Activated CD8-positive, alpha-beta memory T cell treated with anti-CD3 and anti-CD28 coated beads for 24 hours (primary cell): ENCODE measurements at regions not wholly inside any gene's neighbourhood (a gene's known extent, or its start where the extent isn't known, plus 50 kb on each side); places are given as distances from the start of the nearest gene placed in this dataset.
A peak's percentile ranks its signal among the peaks of the same experiment; 100 is the strongest.
"Not testable (repeated sequence)": the region's sequence is repeated elsewhere in the genome, so short reads cannot be mapped to it uniquely, and the experiment has no call there.

Experiments
- DNase-seq: peaks from one replicate; pipeline ENCODE4 v3.0.0-alpha.2; 2020

DNA sequence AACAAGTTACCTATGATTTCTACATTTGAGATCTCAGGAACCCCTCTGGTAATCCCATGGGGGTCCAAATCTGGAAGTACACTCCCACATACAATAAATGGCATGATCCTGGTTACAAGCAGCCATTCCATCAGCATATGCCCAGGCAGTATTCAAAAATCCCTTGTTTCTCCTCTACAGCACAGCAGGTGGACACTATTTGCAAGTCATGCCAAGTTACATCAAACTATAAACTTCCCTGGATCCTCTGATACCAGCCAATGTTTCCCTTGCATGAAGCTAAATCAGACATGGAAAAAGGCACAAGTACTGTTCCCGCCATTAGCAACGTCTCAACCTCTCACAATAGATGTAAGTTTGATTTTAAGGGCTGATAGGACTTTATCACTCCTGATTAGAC lies 134.5 kb upstream of the PRSS16 start:
- DNase-seq: no peak

DNA sequence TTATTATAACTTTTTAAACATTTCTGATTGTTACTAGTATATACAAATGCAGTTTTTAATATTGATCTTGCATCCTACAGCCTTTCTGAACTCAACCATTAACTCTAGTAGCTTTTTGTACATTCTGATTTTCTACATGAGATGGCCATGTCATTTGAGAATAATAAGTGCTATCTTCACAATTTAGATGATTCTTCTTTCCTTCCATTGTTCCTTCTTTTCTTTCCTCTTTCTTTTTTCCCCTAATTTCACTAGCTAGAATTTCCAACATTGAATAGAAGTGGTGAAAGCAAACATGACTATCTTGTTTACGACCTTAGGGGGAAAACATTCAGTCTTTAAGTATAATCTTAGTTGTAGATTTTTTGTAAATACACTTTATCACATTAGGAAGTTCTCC lies 128.2 kb upstream of the PRSS16 start:
- DNase-seq: no peak

DNA sequence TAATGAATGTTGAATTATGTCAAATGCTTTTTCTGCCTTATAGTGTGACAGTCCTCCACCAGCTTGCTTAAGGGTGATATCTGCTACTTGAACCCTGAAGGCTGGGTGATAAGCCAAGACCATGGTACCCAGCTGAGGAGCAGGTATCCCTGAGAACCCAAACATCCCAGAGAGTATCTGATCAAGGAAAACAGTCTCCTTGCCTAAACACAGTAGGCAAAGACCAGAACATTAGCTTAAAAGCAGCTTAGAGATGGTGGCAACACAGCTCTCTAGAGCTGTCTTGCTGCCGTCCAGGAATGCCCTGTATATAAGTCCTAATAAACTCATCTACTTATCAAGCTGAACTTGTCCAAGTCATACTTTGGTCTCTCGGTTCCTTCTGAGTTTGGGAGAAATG lies 127.7 kb upstream of the PRSS16 start:
- no peak for DNase-seq

DNA sequence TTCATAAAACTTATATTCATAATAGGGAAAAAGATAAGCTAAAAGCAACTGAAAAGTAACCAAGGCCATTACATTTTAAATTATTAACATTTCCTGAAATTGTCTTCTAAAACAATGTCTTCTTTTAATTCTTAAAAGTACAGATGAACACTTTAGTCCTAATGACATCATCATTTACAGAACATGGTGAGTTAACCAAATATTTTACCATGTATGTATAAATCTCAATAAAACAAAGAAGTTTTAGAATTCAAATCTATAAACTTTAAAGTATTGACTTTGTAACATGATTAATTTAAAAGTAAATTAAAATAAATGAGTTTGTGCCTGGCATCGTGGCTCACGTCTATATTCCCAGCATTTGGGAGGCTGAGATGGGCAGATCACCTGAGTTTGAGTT lies 125.9 kb upstream of the PRSS16 start:
- no peak for DNase-seq

DNA sequence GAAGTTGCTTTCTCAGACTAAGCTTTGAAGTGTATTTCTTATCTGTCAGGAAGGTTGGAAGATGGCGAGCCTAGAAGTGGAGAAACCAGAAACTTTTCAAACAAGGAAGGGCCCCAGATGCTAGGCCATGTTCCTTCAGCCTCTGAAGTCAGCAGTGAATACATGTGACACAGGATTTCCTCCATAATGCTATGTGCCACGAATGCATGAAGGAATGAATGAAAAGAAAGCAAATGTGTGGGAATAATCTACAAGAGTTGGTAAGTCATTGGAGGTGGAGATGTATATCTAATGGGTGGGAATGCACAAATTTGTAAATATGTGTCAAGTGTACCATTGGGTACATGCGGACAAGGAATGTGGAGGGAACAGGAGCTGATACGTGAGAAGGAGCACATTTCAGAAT lies 123.2 kb upstream of the PRSS16 start:
- no peak for DNase-seq

DNA sequence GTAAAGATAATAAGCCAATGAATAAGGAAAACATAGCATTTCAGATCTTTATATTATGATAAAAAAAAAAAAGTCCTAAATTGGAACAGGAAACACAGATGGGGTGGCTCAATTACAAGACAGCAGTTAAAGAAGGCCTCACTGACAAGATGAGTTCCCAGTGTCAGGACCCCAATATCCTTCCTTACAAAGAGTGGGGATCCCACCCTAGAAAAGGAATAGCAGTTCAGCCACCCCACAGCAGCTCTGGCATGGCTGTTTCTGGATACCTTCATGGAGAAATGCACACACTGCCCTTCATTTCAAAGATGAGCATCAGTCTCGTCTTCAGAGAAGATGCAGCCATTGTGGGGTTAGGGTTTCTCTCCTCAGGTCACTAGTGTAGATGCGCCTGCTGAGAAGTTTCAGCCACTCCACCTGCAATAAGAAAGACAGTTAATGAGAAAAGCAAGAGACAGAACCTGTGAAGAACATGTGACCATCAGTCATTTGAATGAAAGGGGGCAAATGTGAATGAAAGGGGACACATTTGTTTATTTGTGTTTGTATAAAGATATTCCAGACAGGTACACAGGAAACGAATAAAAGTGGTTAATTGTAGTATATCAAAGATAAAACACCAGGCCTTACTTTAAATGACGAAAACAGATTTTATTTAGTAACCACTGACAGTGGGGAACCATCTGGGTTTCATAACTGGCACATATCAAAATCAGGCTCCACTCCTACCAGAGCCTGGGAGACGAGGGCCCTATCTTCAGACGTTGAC lies 121.3 kb upstream of the PRSS16 start:
- no peak for DNase-seq

DNA sequence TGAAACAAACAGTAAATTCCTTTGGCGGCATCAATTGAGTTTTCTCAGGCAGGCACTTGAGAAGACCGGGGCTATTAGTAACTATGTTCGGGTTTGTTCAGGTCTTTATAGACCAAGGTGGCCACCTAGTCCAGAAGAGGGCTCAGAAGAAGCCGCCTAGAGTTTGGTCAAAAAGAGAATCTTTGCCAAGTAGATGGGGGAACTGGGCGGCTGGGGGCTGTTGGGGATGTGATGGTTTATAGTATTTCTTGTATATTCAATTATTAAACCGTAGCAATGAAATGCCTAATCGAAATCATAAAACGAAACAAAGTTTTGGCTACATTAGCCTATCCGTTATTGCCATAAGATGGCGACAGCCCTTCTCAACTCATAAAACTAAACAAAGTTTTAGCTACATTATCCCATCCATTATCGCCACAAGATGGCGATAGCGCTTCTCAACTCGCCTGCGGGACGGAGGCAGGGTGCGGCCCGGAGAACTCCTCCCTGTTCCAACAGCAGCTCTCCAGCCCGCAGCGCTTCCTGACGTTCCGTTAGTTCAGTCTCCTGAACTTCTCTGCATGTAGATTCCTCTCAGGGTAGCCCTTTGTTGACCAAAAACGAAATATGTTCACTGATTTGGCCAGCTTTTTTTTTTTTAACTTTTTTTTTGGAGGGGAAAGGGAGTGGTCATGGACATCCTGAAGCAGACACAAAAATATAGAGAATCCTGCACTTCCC lies 120.5 kb upstream of the PRSS16 start:
- peak; percentile 88 for DNase-seq

DNA sequence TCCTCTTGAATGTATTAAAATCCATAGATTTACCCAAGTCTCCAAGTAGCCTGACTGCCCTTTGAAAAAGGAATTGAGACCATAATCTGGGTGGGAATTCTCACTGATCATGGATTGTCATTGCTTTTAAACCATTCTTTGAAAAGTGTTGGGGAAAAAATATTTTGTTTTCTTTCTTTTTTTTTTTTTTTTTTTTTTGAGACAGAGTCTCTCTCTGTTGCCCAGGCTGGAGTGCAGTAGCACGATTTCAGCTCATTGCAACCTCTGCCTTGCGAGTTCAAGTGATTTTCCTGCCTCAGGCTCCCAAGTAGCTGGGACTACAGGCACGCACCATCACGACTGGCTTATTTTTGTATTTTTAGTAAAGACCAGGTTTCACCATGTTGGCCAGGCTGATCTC lies 119.6 kb upstream of the PRSS16 start:
- not testable (repeated sequence) for DNase-seq

DNA sequence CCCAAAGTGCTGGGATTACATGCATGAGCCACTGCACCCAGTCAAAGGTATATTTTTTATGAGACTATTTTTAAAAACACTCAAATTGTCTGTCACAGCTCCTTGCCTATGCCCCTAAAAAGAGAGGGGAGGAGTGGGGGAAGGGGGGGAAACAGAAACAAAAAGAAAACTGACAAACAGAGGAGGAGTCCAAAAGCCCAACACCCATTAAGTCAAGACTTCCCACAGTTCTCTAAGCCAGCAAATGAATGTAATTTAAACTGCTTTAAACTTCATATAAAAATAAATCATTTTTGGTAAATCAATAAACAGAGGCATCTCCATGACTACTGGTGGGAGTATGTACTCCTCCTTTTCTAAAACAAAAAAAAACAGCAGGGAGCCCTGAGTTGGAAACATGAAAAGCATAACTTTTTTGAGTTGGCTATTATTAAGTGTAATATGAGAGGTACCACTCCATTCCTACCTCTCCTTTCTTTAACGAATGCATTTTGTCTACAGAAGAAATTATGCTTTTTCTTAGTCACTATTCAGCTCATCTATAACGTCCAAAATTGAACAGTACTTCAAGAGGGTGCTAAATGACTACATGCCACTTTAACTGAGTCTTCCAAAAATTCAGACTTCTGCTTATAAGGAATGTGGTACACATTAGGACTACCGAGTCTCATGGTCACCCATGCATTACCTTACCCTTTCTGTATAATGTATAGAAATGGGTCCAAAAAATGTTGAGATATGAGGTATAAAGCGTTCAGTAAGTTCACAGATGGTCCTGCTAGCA lies 119.0 kb upstream of the PRSS16 start:
- DNase-seq: no peak

DNA sequence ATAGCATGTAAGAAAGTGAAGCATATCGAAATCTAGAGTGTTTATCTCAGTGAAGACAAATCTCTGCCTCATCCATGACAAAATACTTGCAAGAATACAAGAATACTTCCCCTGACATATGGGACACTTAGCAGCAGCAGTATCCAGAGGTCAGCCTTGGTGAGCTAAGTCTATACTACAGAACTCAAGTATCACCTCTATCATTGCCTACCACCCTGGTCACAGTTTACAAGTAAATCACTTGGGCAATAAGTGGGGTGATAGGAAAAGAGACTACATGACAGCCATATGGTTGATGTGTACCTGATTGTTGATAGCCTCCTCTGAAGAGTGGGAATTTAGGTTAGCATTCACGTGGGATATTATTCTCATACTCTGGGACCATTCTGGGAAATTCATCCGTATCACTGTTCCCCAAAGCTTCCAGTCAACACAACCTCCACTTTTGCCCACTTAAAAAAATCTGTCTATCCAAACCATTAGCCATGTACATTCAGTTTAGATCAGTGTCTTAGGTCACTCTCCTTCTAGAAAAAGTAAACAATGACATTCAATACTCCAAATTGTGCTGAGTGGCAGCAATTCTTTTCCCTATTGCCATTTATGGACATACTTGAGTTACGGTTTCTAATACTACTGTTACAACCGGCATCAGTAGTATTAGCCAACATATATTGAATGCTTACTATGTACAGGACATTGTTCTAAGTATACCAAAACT lies 118.2 kb upstream of the PRSS16 start:
- DNase-seq: no peak

DNA sequence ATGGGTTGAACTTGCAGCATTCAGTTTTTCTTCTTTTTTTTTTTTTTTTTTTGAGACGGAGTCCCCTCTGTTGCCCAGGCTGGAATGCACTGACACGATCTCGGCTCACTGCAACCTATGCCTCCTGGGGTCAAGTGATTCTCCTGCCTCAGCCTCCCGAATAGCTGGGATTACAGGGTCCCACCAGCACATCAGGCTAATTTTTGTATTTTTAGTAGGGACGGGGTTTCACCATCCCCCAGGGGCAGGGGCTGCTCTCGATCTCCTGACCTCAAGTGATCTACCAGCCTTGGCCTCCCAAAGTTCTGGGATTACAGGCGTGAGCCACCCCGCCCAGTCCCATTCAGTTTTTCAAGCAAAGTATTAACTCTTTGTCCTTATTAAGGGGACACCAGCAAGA lies 117.6 kb upstream of the PRSS16 start:
- DNase-seq: no peak

DNA sequence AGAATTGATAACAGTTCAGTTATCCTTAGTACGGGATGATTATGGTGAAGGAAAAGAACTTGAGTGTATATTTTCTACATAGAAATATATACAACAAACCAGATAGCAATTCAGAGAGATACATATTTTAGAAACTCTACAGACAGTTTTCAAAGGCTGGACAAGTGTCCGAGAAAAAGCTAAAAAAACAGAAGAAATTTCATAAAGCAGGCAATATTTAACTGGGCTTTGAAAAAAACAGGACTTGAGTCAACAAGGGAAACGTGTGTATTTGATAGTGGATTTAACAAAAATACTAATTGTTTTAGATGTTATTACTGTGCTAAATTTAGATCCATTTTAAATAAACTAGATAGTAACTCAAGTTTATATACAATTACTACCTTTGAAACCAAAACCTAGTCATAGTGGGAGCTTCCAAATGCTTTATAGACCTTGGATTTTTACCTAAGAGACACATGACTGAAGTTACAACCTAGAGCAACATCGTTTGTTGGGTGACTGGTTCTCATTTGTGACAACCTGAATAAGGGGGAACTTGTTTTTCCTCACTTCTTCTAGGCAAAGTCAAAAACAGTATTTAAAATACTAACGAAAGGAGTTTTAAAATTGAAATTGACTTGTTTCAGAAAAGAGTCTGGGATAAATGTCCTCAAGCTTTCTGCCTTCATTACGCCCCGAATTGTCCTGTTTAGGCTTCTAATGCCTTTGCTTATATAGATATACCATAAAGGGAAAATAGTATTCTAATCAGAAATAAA lies 116.7 kb upstream of the PRSS16 start:
- no peak for DNase-seq

DNA sequence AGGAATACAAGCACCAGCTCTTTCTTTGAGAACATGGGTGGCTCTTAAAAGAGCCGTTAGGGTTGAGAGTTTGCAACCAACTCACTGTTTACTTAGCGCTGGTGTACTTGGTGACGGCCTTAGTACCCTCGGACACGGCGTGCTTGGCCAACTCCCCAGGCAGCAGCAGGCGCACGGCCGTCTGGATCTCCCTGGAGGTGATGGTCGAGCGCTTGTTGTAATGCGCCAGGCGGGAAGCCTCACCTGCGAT lies 115.3 kb upstream of the PRSS16 start:
- not testable (repeated sequence) for DNase-seq

DNA sequence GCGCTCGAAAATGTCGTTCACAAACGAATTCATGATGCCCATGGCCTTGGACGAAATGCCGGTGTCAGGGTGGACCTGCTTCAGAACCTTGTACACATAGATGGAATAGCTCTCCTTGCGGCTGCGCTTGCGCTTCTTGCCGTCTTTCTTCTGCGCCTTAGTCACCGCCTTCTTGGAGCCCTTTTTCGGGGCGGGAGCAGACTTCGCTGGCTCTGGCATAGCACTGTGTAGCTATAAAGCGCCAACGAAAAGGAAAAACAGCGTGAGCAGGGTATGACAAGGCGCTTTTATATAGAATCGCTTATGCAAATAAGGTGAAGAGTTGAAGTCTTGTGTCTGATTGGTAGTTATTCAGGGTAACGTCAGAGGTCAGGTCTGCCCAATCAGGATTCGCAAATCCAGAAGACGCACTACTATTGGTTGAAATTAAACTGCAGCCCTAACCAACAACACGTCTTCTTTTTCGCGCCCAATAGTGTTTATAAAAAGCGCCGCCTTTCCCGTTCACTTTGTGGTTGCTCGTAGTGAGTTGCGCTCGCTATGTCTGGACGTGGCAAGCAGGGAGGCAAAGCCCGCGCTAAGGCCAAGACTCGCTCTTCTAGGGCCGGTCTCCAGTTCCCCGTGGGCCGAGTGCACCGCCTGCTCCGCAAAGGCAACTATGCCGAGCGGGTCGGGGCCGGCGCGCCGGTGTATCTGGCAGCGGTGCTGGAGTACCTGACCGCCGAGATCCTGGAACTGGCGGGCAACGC lies 114.8 kb upstream of the PRSS16 start:
- peak; percentile 92 for DNase-seq

DNA sequence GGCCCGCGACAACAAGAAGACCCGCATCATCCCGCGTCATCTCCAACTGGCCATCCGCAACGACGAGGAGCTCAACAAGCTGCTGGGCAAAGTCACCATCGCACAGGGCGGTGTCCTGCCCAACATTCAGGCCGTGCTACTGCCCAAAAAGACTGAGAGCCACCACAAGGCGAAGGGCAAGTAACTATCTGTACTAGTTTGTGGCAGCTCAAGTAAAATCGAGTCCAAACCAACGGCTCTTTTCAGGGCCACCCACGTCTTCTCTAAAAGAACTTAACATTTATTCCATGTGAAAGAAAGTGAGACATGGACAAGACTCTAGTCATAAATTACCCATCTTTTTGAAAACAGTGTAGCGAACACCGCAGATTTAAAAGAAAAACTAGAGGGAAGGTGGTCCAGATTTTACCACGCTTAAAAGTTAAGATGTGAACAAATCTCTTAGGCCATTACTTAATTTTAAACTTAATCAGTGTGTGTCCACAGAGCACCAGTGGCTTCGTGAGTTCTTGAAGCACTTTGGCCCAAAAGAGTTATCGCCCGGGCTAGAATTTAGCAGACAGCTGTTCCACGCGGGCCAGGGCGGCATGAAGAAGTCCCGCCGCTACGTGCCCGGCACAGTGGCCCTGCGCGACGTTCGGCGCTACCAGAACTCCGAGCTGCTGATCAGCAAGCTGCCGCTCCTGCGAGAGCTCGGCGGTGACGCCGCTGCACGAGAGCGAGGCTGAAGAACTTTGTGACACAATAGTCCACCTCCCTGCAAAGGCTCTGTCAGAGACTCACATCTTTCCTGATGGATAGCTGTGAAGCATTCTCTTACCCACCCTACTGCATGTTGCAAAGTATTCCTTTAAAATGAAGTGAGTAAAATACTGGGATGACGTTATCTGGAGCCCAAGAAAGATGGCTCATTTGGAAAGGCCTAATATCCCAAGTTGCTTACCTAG lies 113.9 kb upstream of the PRSS16 start:
- DNase-seq: peak; percentile 84

DNA sequence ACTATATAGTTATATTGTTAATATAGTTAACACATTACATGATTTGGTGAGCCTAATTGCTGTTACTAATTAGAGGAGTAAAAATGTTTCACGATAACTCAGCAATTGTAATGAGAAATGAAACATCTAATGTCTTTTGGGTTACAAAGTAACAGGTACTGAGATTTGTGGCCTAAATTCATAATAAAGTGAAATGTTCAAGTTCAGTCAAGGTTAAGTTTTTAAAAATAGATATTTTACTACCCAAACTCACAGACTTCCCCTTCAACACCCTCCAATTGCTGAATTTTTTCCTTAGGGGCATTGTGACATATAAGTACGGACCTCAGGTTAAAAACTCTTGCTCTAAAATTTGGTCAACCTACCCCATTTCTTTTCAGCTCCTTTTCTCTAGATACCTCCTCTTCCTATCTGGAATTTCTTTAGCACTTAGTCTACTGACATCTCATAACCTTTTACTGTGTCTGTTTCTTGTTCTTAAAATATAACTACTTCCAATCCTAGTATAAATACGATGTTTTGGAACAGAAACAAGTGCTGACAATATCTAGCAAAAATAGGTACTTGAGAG lies 112.3 kb upstream of the PRSS16 start:
- no peak for DNase-seq

DNA sequence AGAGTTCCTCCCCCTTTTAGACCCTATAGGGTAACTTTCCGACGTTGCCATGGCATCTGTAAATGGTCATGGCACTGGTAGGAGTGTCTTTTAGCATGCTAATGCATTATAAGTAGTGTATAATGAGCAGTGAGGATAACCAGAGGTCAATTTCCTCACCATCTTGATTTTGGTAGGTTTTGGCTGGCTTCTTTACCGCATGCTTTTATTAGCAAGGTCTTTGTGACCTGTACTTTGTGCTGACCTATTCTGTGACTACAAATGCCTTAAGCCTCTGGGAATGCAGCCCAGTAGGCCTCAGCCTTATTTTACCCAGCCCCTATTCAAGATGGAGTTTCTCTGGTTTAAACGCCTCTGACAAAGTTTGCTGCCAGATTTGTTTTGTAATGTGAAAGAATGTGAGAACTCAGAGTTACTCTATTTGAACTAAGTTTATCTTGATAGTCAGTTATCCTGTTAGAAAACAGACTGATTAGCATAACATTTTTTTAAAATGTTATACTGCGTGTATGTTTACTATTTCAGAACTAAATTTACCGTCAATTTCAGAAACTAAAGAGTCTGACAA lies 111.3 kb upstream of the PRSS16 start:
- DNase-seq: no peak

DNA sequence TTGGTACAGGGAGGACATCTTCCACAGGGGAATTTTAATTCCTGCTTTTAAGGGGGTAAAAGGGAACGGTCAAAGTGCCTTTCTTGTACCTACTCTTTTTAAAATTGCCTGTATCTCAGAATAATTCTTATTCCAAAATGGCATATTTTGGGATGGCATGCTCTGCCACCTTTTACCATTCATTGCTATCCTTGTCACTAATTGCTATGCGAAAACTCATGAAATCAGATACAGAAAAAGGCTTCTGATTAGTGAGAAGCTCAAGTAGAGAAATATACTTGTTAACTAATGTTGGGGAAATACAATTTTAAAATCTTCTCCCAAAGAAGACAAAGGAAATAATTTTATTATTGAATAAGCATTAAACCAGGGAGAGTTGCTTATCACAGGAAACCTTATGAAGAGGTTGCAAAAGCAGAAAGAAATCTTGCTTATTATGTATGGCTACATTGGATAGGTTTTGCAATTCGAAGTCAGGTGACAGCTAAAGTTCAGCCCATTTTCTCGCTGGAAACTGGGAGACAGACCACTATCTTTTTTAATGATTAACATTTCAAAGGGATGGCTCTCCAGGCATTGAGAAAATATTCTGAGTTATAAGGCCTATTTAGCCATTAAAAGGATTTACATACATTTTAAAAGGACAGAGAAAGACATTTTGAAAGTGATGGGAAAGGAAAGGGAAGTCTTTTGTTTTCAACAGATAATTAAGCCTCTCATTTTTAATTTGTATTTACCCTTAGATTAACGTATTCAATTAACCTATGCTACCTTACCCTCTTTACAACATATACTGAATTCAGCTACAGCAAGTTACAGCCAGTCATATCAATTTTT lies 110.3 kb upstream of the PRSS16 start:
- DNase-seq: no peak

DNA sequence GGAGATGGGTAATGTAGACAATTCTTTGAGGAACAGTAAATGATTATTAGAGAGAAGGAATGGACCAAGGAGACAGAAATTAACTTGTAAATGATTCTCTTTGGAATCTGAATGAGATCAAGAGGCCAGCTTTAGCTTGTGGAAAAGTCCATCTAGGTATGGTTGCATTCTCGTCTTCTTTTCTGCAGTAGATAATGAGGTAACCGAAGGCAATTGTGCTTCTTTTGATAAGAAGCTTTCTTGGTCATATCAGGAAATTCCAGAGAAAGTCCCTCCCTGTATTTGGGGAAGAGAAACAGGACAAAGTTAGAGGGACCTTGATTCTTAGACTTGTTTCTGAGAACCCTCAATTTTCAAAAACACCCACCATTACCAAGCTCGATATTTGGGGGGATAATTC lies 109.1 kb upstream of the PRSS16 start:
- DNase-seq: no peak
